22Rv1 (cell line): ENCODE measurements at regions not wholly inside any gene's neighbourhood (a gene's known extent, or its start where the extent isn't known, plus 50 kb on each side); places are given as distances from the start of the nearest gene placed in this dataset.

Experiments used
- ZFX ChIP-seq: fragments of 450-650 bp; IDR thresholded peaks from 2 replicates; pipeline ENCODE4 v1.6.1; 2017; ENCODE audit warnings: antibody characterized with exemption, borderline replicate concordance
- TF ChIP-seq, protein P1 (sequence below): fragments of 450-650 bp; IDR thresholded peaks from 2 replicates; pipeline ENCODE4 v1.5.1; 2017; ENCODE audit warnings: mild to moderate bottlenecking

DNA sequence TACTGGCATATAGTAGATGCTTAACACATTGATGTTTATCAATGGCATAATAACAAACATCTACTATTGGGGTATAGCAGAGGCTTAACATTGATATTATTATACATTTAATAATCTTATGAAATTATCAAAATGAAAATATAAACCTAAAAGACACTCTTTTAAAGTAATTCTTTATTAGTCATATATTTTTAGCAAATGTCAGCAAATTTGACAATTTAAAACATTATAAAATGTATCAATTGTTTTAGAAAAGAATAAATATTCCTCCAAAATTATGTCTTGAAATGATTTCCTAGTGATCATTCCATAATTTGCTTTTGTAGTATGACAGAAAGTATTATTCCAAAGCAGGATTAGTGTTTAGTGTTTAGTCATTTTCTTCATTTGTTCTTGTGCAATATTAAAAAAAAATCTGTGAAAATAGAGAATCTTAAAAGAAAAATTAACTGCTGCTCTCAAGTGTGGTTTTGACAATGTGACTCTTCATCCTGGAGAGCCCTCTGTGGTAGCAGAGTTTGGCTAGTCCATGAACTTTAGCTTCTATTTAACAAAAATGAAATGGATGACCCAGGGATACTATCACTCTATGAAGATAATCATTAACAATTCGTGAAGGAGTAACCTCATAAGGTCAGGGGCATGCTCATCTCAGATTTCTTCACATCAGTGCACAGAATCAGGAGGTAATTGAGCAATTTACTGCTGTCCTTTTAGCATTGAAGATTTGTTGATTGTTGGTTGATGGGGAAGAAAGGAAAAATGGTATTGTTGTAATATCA is 1018.5 kb downstream of the LRFN5 start:
- TF ChIP-seq, protein P1, sequence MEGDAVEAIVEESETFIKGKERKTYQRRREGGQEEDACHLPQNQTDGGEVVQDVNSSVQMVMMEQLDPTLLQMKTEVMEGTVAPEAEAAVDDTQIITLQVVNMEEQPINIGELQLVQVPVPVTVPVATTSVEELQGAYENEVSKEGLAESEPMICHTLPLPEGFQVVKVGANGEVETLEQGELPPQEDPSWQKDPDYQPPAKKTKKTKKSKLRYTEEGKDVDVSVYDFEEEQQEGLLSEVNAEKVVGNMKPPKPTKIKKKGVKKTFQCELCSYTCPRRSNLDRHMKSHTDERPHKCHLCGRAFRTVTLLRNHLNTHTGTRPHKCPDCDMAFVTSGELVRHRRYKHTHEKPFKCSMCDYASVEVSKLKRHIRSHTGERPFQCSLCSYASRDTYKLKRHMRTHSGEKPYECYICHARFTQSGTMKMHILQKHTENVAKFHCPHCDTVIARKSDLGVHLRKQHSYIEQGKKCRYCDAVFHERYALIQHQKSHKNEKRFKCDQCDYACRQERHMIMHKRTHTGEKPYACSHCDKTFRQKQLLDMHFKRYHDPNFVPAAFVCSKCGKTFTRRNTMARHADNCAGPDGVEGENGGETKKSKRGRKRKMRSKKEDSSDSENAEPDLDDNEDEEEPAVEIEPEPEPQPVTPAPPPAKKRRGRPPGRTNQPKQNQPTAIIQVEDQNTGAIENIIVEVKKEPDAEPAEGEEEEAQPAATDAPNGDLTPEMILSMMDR, result no peak
- no peak for TF ChIP-seq ZFX
